PC-9 (cell line): ENCODE measurements at regions not wholly inside any gene's neighbourhood (a gene's known extent, or its start where the extent isn't known, plus 50 kb on each side); places are given as distances from the start of the nearest gene placed in this dataset.

Source experiments
- BruUV-seq: library from RNA; stranded (reverse); fragments of 400-500 nt; replicated peaks from 2 replicates; lab custom pipeline; 2021; lab: Mats Ljungman, UMichigan
- CTCF ChIA-PET: fragments of 300-600 bp; sonication (Branson Sonifier 250); formaldehyde crosslinking; loops from one replicate; lab custom pipeline; 2022; ENCODE audit warnings: antibody characterized with exemption; lab: Charles Lee
- POLR2A ChIA-PET: fragments of 300-600 bp; sonication (Branson Sonifier 250); formaldehyde crosslinking; loops from one replicate; lab custom pipeline; 2022; ENCODE audit warnings: antibody characterized with exemption; ENCODE audit not compliant: unreplicated experiment; lab: Charles Lee
- DNase-seq, 2 experiments: peaks; one replicate each; pipeline versions ENCODE4 v3.0.0 to v3.0.0-alpha.2; 2015 to 2022; ENCODE audit warnings: mixed read lengths in 1 of 2
- H2AFZ ChIP-seq: fragments of 200-600 bp; sonication (generic); 2 replicates; pipeline ENCODE4 v1.8.1; 2017; ENCODE audit warnings: antibody characterized with exemption
- H3F3A ChIP-seq: fragments of 200-600 bp; sonication (generic); 2 replicates; pipeline ENCODE4 v1.8.1; 2017; ENCODE audit warnings: antibody characterized with exemption, mild to moderate bottlenecking, low read depth; ENCODE audit not compliant: insufficient read depth
- H3K27ac ChIP-seq: fragments of 200-600 bp; sonication (generic); 2 replicates; pipeline ENCODE4 v1.6.1; 2016; ENCODE audit warnings: mixed run types
- H3K27me3 ChIP-seq: fragments of 200-600 bp; sonication (generic); 2 replicates; pipeline ENCODE4 v1.6.1; 2016; ENCODE audit warnings: low read depth, mixed run types; ENCODE audit not compliant: insufficient read depth
- H3K36me3 ChIP-seq: fragments of 200-600 bp; sonication (generic); 2 replicates; pipeline ENCODE4 v1.6.1; 2016; ENCODE audit warnings: low read depth, mixed run types
- H3K4me1 ChIP-seq: fragments of 200-600 bp; sonication (generic); replicated peaks from 2 replicates; pipeline ENCODE4 v1.6.1; 2016; ENCODE audit warnings: mixed run types; ENCODE audit not compliant: insufficient read depth
- H3K4me2 ChIP-seq: fragments of 200-600 bp; sonication (generic); 2 replicates; pipeline ENCODE4 v1.6.1; 2017; ENCODE audit warnings: mixed run types
- H3K4me3 ChIP-seq: fragments of 200-600 bp; sonication (generic); 2 replicates; pipeline ENCODE4 v1.6.1; 2016; ENCODE audit warnings: mixed run types
- H3K79me2 ChIP-seq: fragments of 200-600 bp; sonication (generic); 2 replicates; pipeline ENCODE4 v1.6.1; 2017; ENCODE audit warnings: low read depth, mixed run types
- H3K9me2 ChIP-seq: fragments of 200-600 bp; sonication (generic); 2 replicates; pipeline ENCODE4 v1.8.1; 2017; ENCODE audit warnings: mild to moderate bottlenecking; ENCODE audit not compliant: insufficient read depth
- H3K9me3 ChIP-seq: fragments of 200-600 bp; sonication (generic); 2 replicates; pipeline ENCODE4 v1.8.1; 2016; ENCODE audit warnings: low read depth; ENCODE audit not compliant: insufficient read depth
- H4K20me1 ChIP-seq: fragments of 200-600 bp; sonication (generic); 2 replicates; pipeline ENCODE4 v1.8.1; 2017; ENCODE audit not compliant: insufficient read depth
- EZH2 ChIP-seq: fragments of 200-600 bp; sonication (generic); IDR thresholded peaks from 2 replicates; pipeline ENCODE4 v1.8.0; 2017; ENCODE audit warnings: antibody characterized with exemption, low read depth
- intact Hi-C: fragments of 100-400 bp; cut with micrococcal nuclease; formaldehyde crosslinking; loops from one replicate; pipeline ENCODE4 v1.10.0; 2022; ENCODE audit not compliant: unreplicated experiment
- TF ChIP-seq, protein P1 (sequence below): fragments of 200-600 bp; sonication (generic); conservative IDR thresholded peaks from 2 replicates; pipeline ENCODE4 v1.6.1; 2017; ENCODE audit warnings: mixed run types, antibody characterized with exemption, mild to moderate bottlenecking, moderate library complexity

DNA sequence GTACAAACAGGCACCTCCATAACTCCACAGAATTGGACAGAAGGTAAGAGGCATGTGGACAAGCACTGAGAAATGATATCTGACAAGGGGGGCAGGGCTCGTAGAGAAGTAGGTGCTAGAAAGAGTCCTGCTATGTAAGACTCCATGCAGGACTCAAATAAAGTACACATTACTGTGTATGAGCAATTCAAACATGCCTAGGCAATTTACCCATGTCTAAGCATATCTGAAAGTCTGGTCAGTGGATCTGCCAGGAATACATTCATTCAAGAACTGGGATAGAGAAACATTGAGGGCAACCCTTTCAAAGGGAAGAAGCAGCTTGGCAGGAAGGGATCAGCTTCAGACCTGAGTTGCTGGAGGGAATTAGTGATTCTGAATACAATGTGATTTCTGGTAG, 174.1 kb upstream of the MCTP2 start:
- BruUV-seq: no TSS peak
- H3K36me3 ChIP-seq: no peaks in the 10 kb centered on the region
- ChIA-PET POLR2A (no interaction called here), CTCF (no interaction called here)
- intact Hi-C loops: no loop called here
- no peaks in the 10 kb centered on the region for H3K9me3 ChIP-seq
- H3K4me3 ChIP-seq: no peak overlapping the region
- no peaks in the 10 kb centered on the region for H3F3A ChIP-seq
- no peaks in the 10 kb centered on the region for H3K27me3 ChIP-seq
- no peaks in the 10 kb centered on the region for H3K9me2 ChIP-seq
- no peak overlapping the region for H3K4me2 ChIP-seq
- no peaks in the 10 kb centered on the region for H4K20me1 ChIP-seq
- TF ChIP-seq, protein P1, sequence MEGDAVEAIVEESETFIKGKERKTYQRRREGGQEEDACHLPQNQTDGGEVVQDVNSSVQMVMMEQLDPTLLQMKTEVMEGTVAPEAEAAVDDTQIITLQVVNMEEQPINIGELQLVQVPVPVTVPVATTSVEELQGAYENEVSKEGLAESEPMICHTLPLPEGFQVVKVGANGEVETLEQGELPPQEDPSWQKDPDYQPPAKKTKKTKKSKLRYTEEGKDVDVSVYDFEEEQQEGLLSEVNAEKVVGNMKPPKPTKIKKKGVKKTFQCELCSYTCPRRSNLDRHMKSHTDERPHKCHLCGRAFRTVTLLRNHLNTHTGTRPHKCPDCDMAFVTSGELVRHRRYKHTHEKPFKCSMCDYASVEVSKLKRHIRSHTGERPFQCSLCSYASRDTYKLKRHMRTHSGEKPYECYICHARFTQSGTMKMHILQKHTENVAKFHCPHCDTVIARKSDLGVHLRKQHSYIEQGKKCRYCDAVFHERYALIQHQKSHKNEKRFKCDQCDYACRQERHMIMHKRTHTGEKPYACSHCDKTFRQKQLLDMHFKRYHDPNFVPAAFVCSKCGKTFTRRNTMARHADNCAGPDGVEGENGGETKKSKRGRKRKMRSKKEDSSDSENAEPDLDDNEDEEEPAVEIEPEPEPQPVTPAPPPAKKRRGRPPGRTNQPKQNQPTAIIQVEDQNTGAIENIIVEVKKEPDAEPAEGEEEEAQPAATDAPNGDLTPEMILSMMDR: no peak
- no peak for TF ChIP-seq EZH2
- no peak overlapping the region for H2AFZ ChIP-seq
- no peaks in the 10 kb centered on the region for H3K4me1 ChIP-seq
- H3K27ac ChIP-seq: no peak overlapping the region
- H3K79me2 ChIP-seq: no peaks in the 10 kb centered on the region
- DNase-seq: no peak

DNA sequence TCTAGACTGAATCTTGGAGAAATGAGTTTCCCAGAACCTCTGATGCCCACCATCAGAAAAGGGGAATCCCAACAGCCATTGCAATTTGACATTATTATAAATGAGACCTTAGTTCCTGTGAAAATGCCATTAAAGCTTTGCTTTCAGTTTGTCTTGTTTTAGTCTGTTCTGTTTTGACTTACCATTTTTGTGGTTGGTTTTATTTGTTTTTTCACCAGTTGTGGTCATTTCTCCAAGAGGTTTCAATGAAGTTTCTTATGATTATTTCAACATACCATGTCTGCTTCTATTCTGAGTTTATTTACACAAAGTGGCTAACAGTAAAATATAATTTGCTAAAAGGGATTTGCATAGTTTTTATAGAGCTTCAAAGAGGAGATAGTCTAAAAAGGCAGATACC, 175.0 kb upstream of the MCTP2 start:
- Histone ChIP-seq H3K4me2 (no peak overlapping the region), H3K27ac (no peak overlapping the region), H2AFZ (no peak overlapping the region), H4K20me1 (no peaks in the 10 kb centered on the region), H3K4me3 (no peak overlapping the region), H3F3A (no peaks in the 10 kb centered on the region), H3K9me3 (no peaks in the 10 kb centered on the region), H3K36me3 (no peaks in the 10 kb centered on the region), H3K79me2 (no peaks in the 10 kb centered on the region), H3K4me1 (no peaks in the 10 kb centered on the region), H3K9me2 (no peaks in the 10 kb centered on the region), H3K27me3 (no peaks in the 10 kb centered on the region)
- intact Hi-C loops: no loop called here
- ChIA-PET POLR2A (no interaction called here), CTCF (no interaction called here)
- no TSS peak for BruUV-seq
- no peak for DNase-seq
- no peak for TF ChIP-seq EZH2
- TF ChIP-seq, protein P1: no peak

DNA sequence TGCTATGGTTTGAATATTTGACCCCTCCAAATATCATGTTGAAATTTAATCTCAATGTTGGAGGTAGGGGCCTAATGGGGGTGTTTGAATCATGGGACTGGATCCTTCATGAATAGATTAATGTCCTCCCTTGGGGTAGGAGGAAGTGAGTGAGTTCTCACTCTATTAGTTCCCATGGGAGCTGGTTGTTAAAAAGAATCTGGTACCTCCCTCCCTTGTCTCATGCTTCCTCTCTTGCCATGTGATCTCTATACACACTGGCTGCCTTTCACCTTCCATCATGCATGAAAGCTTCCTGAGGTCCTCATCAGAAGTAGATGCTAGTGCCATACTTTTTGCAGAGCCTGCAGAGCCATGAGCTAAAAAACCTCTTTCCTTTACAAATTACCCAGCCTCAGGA, 177.7 kb upstream of the MCTP2 start:
- intact Hi-C loops: no loop called here
- H3K27ac ChIP-seq: no peak overlapping the region
- H3K4me2 ChIP-seq: no peak overlapping the region
- no peaks in the 10 kb centered on the region for H3K9me2 ChIP-seq
- no peak overlapping the region for H3K4me3 ChIP-seq
- no peak for TF ChIP-seq EZH2
- TF ChIP-seq, protein P1: no peak
- H3K27me3 ChIP-seq: no peaks in the 10 kb centered on the region
- no peaks in the 10 kb centered on the region for H3F3A ChIP-seq
- POLR2A ChIA-PET: no interaction called here
- H3K79me2 ChIP-seq: no peaks in the 10 kb centered on the region
- no peaks in the 10 kb centered on the region for H3K4me1 ChIP-seq
- BruUV-seq: no TSS peak
- no peak overlapping the region for H2AFZ ChIP-seq
- CTCF ChIA-PET: no interaction called here
- no peak for DNase-seq
- no peaks in the 10 kb centered on the region for H3K36me3 ChIP-seq
- H4K20me1 ChIP-seq: no peaks in the 10 kb centered on the region
- no peaks in the 10 kb centered on the region for H3K9me3 ChIP-seq
